GM18873 (cell line): ENCODE measurements at regions not wholly inside any gene's neighbourhood (a gene's known extent, or its start where the extent isn't known, plus 50 kb on each side); places are given as distances from the start of the nearest gene placed in this dataset.

Source experiments
- ATAC-seq: cut with Tn5 transposase; IDR thresholded peaks from one replicate; pipeline ENCODE4 v1.9.1; 2021; ENCODE audit warnings: mild to moderate bottlenecking, moderate library complexity, moderate number of reproducible peaks; ENCODE audit not compliant: unreplicated experiment, low FRiP score

- no peak for ATAC-seq
Observed at GRCh38 chr5:2399096-2399495, 352.4 kb downstream of the IRX2 start.

- no peak for ATAC-seq
Observed at GRCh38 chr5:2393556-2393955, 357.9 kb downstream of the IRX2 start.

DNA sequence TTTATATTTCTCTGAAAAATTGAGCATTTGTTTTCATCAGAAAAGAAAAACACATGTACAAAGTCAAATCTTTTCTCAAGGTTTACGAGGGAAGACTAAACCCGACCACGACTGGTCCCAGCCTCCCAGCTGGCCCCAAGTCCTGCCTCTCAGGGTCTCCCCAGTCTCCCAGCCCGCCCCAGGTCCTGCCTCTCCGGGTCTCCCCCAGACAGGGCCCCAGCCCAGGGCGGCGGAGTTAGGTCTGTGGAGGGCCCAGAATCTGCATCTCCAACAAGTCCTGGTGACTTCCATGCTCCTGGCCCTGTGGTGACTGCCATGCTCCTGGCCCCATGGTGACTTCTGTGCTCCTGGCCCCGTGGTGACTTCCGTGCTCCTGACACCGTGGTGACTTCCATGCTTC, 359.9 kb downstream of the IRX2 start:
- no peak for ATAC-seq

- no peak for ATAC-seq
Observed at GRCh38 chr5:2391021-2391420, 360.5 kb downstream of the IRX2 start.

GRCh38 chr5:2388571-2388970, 362.9 kb downstream of the IRX2 start:
- no peak for ATAC-seq

- no peak for ATAC-seq
Observed at GRCh38 chr5:2387634-2388325, 363.7 kb downstream of the IRX2 start.

GRCh38 chr5:2387250-2387633, 364.2 kb downstream of the IRX2 start:
- no peak for ATAC-seq

DNA sequence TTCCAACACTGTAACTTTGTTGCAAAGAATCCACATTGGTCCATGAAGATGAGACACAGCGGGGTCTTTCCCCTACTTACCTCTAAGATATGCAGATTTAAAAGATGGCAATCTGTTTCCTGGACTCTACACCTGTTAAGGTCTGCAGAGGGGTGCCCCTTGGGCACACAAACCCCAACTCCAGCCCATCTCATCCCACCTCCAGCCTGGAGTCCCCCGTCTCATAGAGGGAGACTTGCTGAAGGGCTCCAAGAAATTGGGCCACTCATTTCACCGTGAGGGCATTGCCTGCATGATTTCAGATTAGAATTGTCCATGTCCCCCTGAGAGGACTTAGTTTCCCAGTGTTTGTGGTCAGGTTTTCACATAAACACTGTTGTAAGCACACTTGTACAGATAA, 365.7 kb downstream of the IRX2 start:
- no peak for ATAC-seq

- no peak for ATAC-seq
Observed at GRCh38 chr5:2383698-2384065, 367.8 kb downstream of the IRX2 start.

DNA sequence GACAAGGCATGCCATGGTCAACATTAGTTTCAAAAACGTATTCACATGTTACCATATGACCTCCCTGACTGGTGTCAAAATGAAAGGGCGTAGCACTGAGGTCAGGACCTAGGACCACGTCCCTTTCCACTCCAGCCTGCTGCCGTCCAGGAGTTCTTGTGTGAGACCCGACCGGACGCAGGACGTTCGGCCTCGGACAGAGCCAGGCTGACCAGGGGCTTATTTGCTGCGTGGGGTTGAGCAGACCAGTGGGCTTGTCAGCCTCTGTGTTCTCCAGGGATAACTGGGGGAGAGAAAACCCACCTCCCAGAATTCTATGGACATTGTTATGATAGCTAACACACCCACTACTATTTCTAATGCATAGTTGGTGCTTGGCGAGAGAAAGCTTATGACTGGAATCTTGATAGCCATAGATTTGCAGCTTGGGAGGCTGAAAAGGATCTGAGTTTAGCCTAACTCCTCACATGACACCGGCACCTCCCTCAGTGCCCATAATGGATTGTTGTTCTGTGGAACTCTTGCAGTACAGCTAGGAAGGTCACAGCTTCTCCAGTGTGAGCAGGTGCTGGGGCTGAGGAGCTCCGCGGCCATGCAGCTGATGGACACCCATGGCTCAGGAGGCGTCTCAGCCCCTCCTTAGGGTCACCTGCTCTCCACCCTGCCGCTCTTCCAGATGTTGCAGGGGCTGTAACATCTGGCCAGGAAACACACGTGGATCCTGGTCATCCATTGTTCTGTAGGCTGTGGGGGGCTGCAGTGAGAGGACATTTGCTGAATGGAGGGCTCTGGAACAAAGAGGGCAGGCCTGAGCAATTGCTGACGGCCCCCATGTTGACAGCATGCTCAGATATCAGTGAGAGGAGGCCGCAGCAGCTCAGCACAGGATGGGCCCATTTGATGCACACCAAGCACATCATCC, 368.4 kb downstream of the IRX2 start:
- ATAC-seq, result no peak

DNA sequence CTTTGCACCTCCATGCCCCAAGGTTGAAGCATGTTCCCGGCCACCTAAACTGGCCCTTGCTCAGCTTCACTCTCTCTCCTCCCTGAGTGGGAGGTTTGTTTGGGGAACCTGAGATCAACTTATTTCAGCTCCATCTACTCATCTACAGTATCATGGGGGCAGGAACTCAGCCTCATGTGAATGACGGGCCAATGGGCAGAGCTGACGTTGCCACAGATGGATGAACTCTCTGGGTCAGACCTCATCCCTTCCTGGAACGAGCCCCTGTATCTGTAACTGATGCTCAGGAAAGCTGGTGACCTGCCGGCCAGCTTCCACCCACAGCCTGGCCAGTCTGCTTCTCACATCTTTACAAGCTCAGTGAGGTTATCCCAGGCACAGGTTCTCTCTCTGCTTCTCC, 369.6 kb downstream of the IRX2 start:
- no peak for ATAC-seq

DNA sequence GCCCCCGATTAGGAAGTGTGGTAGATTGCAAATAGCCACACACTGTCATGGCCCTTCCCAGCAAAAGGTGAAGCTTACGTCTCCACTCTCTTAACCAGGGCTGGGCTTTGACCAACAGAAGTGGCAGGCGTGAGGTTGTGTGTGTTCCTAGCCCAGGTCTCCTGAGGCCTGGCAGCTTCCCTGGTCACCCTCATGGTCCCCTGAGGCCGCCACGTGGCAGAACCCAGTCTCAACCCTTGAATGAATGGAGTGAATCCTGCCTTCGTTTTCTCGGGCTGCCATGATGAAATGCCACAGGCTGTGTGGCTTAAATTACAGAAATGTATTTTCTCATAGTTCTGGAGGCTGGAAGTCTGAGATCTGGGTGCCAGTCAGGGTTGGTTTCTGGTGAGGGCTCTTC, 370.4 kb downstream of the IRX2 start:
- no peak for ATAC-seq

DNA sequence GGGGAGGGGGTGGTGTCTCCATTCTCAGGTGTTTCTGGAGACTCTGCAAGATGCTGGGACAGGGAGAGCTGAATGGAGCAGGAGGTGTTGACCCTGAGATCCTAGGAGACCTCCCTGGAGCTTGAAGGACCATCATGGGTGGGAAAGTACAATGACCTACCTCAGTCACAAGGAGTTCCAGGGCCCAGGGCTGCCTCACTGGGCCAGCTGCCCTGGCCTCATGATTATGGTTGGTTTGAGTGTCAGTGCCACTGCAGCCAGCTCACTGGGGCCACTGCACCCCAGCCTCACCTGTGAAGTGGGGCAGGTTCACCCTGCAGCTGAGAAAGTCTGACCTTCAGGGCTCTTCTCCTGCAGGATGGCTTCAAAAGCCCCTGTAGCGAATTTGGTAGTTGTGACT, 372.5 kb downstream of the IRX2 start:
- ATAC-seq, result no peak

- ATAC-seq, result no peak
Observed at GRCh38 chr5:2378108-2378507, 373.4 kb downstream of the IRX2 start.

GRCh38 chr5:2376486-2376885, 375.0 kb downstream of the IRX2 start:
- ATAC-seq, result no peak

GRCh38 chr5:2375757-2376250, 375.7 kb downstream of the IRX2 start:
- ATAC-seq, result no peak

GRCh38 chr5:2375291-2375690, 376.2 kb downstream of the IRX2 start:
- no peak for ATAC-seq

- no peak for ATAC-seq
Observed at GRCh38 chr5:2374703-2375102, 376.8 kb downstream of the IRX2 start.

DNA sequence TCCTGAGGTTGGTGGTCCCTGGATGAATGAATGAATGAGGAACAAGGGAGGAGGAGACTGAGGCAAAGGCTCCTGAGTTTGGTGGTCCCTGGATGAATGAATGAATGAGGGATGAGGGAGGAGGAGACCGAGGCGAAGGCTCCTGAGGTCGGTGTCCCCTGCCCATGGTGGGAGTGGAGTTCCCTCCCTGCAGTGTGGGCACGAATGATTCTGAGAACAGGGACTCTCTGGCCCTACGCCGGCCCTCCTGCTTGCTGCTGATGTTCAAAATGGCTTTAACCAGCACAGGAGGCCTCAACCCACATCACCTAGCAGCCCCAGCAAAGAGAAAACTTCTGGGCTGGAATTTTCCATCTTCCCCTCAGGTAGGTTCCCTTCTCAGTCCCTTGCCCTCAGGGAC, 377.8 kb downstream of the IRX2 start:
- no peak for ATAC-seq

- ATAC-seq, result no peak
Observed at GRCh38 chr5:2371419-2371710, 380.1 kb downstream of the IRX2 start.

DNA sequence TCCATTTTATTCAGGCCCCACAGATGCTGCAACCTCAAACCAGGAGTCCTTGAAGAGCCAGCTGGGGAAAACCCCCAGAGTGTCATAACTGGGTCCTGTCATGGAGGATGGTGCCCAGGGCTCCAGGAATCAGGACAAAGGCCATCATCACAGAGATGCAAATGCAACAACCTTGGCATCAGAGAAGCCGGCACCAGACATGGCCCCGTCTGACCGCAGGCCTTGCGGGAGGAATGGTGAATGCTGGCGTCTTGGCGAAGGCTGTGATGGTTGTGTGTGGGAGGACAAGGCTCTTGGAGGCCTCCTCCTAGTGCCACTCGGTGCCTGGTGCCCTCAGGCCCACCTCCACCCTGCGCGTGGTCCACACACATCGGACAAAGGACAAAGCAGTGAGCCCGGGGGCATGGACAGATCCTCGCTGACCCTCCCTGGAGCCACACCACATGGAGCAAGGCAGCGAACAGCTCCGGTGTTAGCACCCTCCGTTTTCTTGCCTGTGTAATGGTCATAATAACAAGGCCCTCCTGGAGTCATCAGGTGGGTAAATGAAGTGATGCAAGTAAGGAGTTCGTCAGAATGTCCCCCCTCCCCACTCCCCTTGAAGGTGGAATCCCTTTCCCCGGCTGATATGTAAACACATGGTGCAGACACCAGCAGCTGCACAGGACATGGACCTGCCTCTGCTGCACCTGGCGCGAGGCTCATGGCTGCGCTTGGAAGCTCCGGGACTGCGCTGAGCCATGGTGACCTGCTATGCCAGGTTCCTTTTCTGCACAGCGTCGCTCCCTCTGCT, 380.7 kb downstream of the IRX2 start:
- no peak for ATAC-seq
